ENCODE measurements at regions not wholly inside any gene's neighbourhood (a gene's known extent, or its start where the extent isn't known, plus 50 kb on each side); places are given as distances from the start of the nearest gene placed in this dataset.

DNA sequence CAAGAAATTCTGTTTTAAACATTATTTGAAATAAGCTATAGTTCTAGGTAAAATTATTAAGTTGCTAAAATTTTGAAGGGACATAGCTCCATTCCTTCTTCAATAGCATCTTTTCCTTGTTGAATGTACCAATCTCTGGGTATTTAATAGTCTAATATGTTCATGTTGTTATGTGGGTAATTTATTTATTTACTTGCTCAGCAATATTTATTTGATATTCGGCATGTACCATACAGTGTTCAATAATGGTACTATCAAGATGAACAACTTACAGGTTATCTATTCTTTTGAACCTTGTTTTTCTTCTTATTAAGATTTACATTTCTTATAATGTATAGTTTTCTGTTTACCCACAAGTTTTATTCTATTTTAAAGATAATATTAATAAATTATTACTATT, 1616.8 kb upstream of the PIK3C3 start:
- Histone ChIP-seq H3K4me3 (ENCODE audit: low read length) (no peak overlapping the region), H3F3A (ENCODE audit: control insufficient read depth, insufficient read depth) (no peaks in the 10 kb centered on the region), H3K79me2 (ENCODE audit: control insufficient read depth, low read length) (no peaks in the 10 kb centered on the region), H3K4me1 (ENCODE audit: control insufficient read depth, low read length) (no peaks in the 10 kb centered on the region), H3K36me3 (ENCODE audit: control insufficient read depth, low read length) (no peaks in the 10 kb centered on the region), H3K9me2 (replicated peaks; ENCODE audit: control insufficient read depth, low read length) (no peaks in the 10 kb centered on the region), H3K4me2 (ENCODE audit: low read length) (no peak overlapping the region), H3K9me3 (ENCODE audit: control insufficient read depth, insufficient read depth, low read length) (no peaks in the 10 kb centered on the region; the same call in 1 of the 2 replicates), H3K27ac (ENCODE audit: low read depth, low read length) (no peak overlapping the region), H4K20me1 (ENCODE audit: control insufficient read depth, insufficient read depth, low read depth, low read length) (no peaks in the 10 kb centered on the region), H3K27me3 (ENCODE audit: control insufficient read depth, low read length) (no peaks in the 10 kb centered on the region)
- TF ChIP-seq CTCF (IDR thresholded peaks at IDR 0.05; ENCODE audit: low read depth, low read length, poor library complexity, severe bottlenecking) (no peak), EZH2phosphoT487 (IDR thresholded peaks at IDR 0.05; ENCODE audit: borderline replicate concordance, low read length) (no peak)

DNA sequence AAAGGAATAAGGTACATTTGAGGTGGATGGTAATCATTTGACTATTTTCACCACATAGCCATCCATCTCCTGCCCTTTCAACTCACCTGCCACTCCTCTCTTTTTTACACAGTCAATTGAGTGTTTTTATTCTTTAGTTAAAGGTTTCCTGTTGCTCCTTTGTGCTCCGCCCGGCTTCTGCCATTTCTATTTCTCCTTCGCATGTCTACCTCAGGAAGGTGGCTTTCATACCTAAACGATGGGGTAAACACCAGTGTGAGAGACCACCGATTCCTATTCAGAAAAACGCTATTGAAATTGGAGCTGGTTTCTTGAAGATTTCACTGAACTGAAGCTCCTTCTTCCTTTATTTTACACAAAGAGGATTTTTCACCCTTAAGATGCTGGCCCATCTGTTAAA, 1628.0 kb upstream of the PIK3C3 start:
- Histone ChIP-seq H3K27me3 (ENCODE audit: control insufficient read depth, low read length) (no peaks in the 10 kb centered on the region), H3K4me3 (ENCODE audit: low read length) (no peak overlapping the region), H3K4me1 (ENCODE audit: control insufficient read depth, low read length) (no peaks in the 10 kb centered on the region), H3K79me2 (ENCODE audit: control insufficient read depth, low read length) (no peaks in the 10 kb centered on the region), H3K36me3 (ENCODE audit: control insufficient read depth, low read length) (no peaks in the 10 kb centered on the region), H3K4me2 (ENCODE audit: low read length) (no peak overlapping the region), H3K9me3 (ENCODE audit: control insufficient read depth, insufficient read depth, low read length) (no peaks in the 10 kb centered on the region), H3K9me2 (replicated peaks; ENCODE audit: control insufficient read depth, low read length) (no peaks in the 10 kb centered on the region), H4K20me1 (ENCODE audit: control insufficient read depth, insufficient read depth, low read depth, low read length) (no peaks in the 10 kb centered on the region), H3K27ac (ENCODE audit: low read depth, low read length) (no peak overlapping the region), H3F3A (ENCODE audit: control insufficient read depth, insufficient read depth) (no peaks in the 10 kb centered on the region)
- TF ChIP-seq CTCF (IDR thresholded peaks at IDR 0.05; ENCODE audit: low read depth, low read length, poor library complexity, severe bottlenecking) (no peak), EZH2phosphoT487 (IDR thresholded peaks at IDR 0.05; ENCODE audit: borderline replicate concordance, low read length) (no peak)

- no peaks in the 10 kb centered on the region for H4K20me1 ChIP-seq (ENCODE audit: control insufficient read depth, insufficient read depth, low read depth, low read length)
- no peak overlapping the region for H3K27ac ChIP-seq (ENCODE audit: low read depth, low read length)
- no peaks in the 10 kb centered on the region for H3K36me3 ChIP-seq (ENCODE audit: control insufficient read depth, low read length)
- H3K4me3 ChIP-seq (ENCODE audit: low read length): no peak overlapping the region
- H3K9me2 ChIP-seq (replicated peaks; ENCODE audit: control insufficient read depth, low read length): no peaks in the 10 kb centered on the region
- no peaks in the 10 kb centered on the region for H3K9me3 ChIP-seq (ENCODE audit: control insufficient read depth, insufficient read depth, low read length)
- H3F3A ChIP-seq (ENCODE audit: control insufficient read depth, insufficient read depth): no peaks in the 10 kb centered on the region
- no peaks in the 10 kb centered on the region for H3K4me1 ChIP-seq (ENCODE audit: control insufficient read depth, low read length)
- no peaks in the 10 kb centered on the region for H3K27me3 ChIP-seq (ENCODE audit: control insufficient read depth, low read length)
- H3K79me2 ChIP-seq (ENCODE audit: control insufficient read depth, low read length): no peaks in the 10 kb centered on the region
- H3K4me2 ChIP-seq (ENCODE audit: low read length): no peak overlapping the region
- no peak for TF ChIP-seq CTCF (IDR thresholded peaks at IDR 0.05; ENCODE audit: low read depth, low read length, poor library complexity, severe bottlenecking)
- no peak for TF ChIP-seq EZH2phosphoT487 (IDR thresholded peaks at IDR 0.05; ENCODE audit: borderline replicate concordance, low read length)
Observed at GRCh38 chr18:40325988-40326387, 1629.0 kb upstream of the PIK3C3 start.

GRCh38 chr18:40314199-40314598, 1640.8 kb upstream of the PIK3C3 start:
- Histone ChIP-seq H3K9me2 (replicated peaks; ENCODE audit: control insufficient read depth, low read length) (no peaks in the 10 kb centered on the region), H3K27ac (ENCODE audit: low read depth, low read length) (no peak overlapping the region), H3K4me2 (ENCODE audit: low read length) (no peak overlapping the region), H3K9me3 (ENCODE audit: control insufficient read depth, insufficient read depth, low read length) (no peaks in the 10 kb centered on the region), H3K27me3 (ENCODE audit: control insufficient read depth, low read length) (no peaks in the 10 kb centered on the region), H3K4me3 (ENCODE audit: low read length) (no peak overlapping the region), H3K4me1 (ENCODE audit: control insufficient read depth, low read length) (no peaks in the 10 kb centered on the region), H3F3A (ENCODE audit: control insufficient read depth, insufficient read depth) (no peaks in the 10 kb centered on the region), H4K20me1 (ENCODE audit: control insufficient read depth, insufficient read depth, low read depth, low read length) (no peaks in the 10 kb centered on the region), H3K36me3 (ENCODE audit: control insufficient read depth, low read length) (no peaks in the 10 kb centered on the region), H3K79me2 (ENCODE audit: control insufficient read depth, low read length) (no peaks in the 10 kb centered on the region)
- no peak for TF ChIP-seq CTCF (IDR thresholded peaks at IDR 0.05; ENCODE audit: low read depth, low read length, poor library complexity, severe bottlenecking)
- no peak for TF ChIP-seq EZH2phosphoT487 (IDR thresholded peaks at IDR 0.05; ENCODE audit: borderline replicate concordance, low read length)

All from DOHH2 (cell line).